Naive thymus-derived CD4-positive, alpha-beta T cell (primary cell): ENCODE measurements at regions not wholly inside any gene's neighbourhood (a gene's known extent, or its start where the extent isn't known, plus 50 kb on each side); places are given as distances from the start of the nearest gene placed in this dataset.

ENCODE experiments used
- ATAC-seq: fragments of 150-1000 bp; cut with Tn5 transposase; 2 replicates; pipeline ENCODE4 v1.10.0; 2021; ENCODE audit warnings: mild to moderate bottlenecking, moderate library complexity
- CTCF ChIA-PET: fragments of 350-600 bp; sonication (Branson Sonifier 250); formaldehyde crosslinking; loops from one replicate; lab custom pipeline; 2021; ENCODE audit warnings: antibody characterized with exemption; lab: Charles Lee
- POLR2A ChIA-PET: fragments of 350-600 bp; sonication (Branson Sonifier 250); formaldehyde crosslinking; loops from one replicate; lab custom pipeline; 2021; ENCODE audit warnings: antibody characterized with exemption, inconsistent platforms; lab: Charles Lee
- DNase-seq, 9 donors: peaks; one replicate each; pipeline versions ENCODE4 v3.0.0 to v3.0.0-alpha.2; 2020 to 2022; ENCODE audit warnings: mixed read lengths in 1 of 9
- H3K27ac ChIP-seq: one replicate; pipeline ENCODE4 v1.7.0; 2013; ENCODE audit warnings: mild to moderate bottlenecking, low read depth, low read length, moderate library complexity
- H3K27me3 ChIP-seq, 2 donors: one replicate each; pipeline ENCODE4 v1.7.0; 2013; ENCODE audit warnings: low read length in 2 of 2, mild to moderate bottlenecking in 2 of 2, moderate library complexity in 2 of 2; ENCODE audit not compliant: control insufficient read depth in 2 of 2, insufficient read depth in 2 of 2
- H3K36me3 ChIP-seq, 3 experiments: 1 replicate in 2 of 3; 2 replicates in 1 of 3; pipeline ENCODE4 v1.7.0; 2013; ENCODE audit warnings: low read length in 3 of 3, mild to moderate bottlenecking in 3 of 3, moderate library complexity in 1 of 3; ENCODE audit not compliant: insufficient read depth in 3 of 3, control insufficient read depth in 2 of 3
- H3K4me1 ChIP-seq, 2 donors: one replicate each; pipeline ENCODE4 v1.7.0; 2013; ENCODE audit warnings: low read length in 2 of 2, mild to moderate bottlenecking in 2 of 2, moderate library complexity in 1 of 2; ENCODE audit not compliant: control insufficient read depth in 2 of 2, insufficient read depth in 2 of 2
- H3K4me3 ChIP-seq: 2 replicates; pipeline ENCODE4 v1.7.0; 2013; ENCODE audit warnings: mild to moderate bottlenecking, low read length
- H3K9me3 ChIP-seq, 3 experiments: 1 replicate in 2 of 3; 2 replicates in 1 of 3; pipeline ENCODE4 v1.7.0; 2013; ENCODE audit warnings: low read length in 3 of 3; ENCODE audit not compliant: control insufficient read depth in 2 of 3
- H3K27ac Mint-ChIP-seq, 9 donors: one replicate each; pipeline ENCODE4 v1.8.0; 2020 to 2022; ENCODE audit warnings: mixed read lengths in 9 of 9, mild to moderate bottlenecking in 8 of 9, moderate library complexity in 5 of 9, inconsistent platforms in 2 of 9
- H3K27me3 Mint-ChIP-seq, 5 donors: one replicate each; pipeline ENCODE4 v1.8.0; 2021 to 2022; ENCODE audit warnings: mixed read lengths in 5 of 5, mild to moderate bottlenecking in 1 of 5
- H3K36me3 Mint-ChIP-seq, 5 donors: one replicate each; pipeline ENCODE4 v1.8.0; 2020 to 2022; ENCODE audit warnings: mixed read lengths in 5 of 5, mild to moderate bottlenecking in 3 of 5, inconsistent platforms in 1 of 5
- H3K4me1 Mint-ChIP-seq, 7 donors: one replicate each; pipeline ENCODE4 v1.8.0; 2020 to 2022; ENCODE audit warnings: mixed read lengths in 7 of 7, mild to moderate bottlenecking in 3 of 7, inconsistent platforms in 1 of 7
- H3K4me3 Mint-ChIP-seq, 10 donors: one replicate each; pipeline ENCODE4 v1.8.0; 2020 to 2022; ENCODE audit warnings: mild to moderate bottlenecking in 10 of 10, mixed read lengths in 10 of 10, moderate library complexity in 6 of 10, inconsistent platforms in 2 of 10
- H3K9me3 Mint-ChIP-seq, 11 donors: one replicate each; pipeline ENCODE4 v1.8.0; 2020 to 2022; ENCODE audit warnings: mixed read lengths in 11 of 11, mild to moderate bottlenecking in 4 of 11, inconsistent platforms in 1 of 11, moderate library complexity in 1 of 11
- intact Hi-C, 2 donors: fragments of 100-400 bp; cut with micrococcal nuclease; formaldehyde crosslinking; loops; one replicate each; pipeline ENCODE4 v1.15.1; 2023

- no peaks in the 10 kb centered on the region for H3K9me3 ChIP-seq
- H3K27me3 ChIP-seq: no peaks in the 10 kb centered on the region
- intact Hi-C loops: no loop called here
- H3K4me1 ChIP-seq: no peaks in the 10 kb centered on the region
- H3K36me3 Mint-ChIP-seq: no peaks in the 10 kb centered on the region
- H3K27me3 Mint-ChIP-seq: no peaks in the 10 kb centered on the region
- no peak overlapping the region for H3K4me3 ChIP-seq
- peaks cover 0 to 17% (median 7%) of the 10 kb centered on the region in 11 donors for H3K9me3 Mint-ChIP-seq
- no peak overlapping the region for H3K4me3 Mint-ChIP-seq
- POLR2A ChIA-PET: no interaction called here
- H3K36me3 ChIP-seq: no peaks in the 10 kb centered on the region
- no peak overlapping the region for H3K27ac ChIP-seq
- H3K4me1 Mint-ChIP-seq: no peaks in the 10 kb centered on the region
- ATAC-seq: no peak
- no peak overlapping the region for H3K27ac Mint-ChIP-seq
- CTCF ChIA-PET: no interaction called here
- DNase-seq: no peak
Observed at GRCh38 chr14:42676636-42677035, 1070.0 kb downstream of the LRFN5 start.

DNA sequence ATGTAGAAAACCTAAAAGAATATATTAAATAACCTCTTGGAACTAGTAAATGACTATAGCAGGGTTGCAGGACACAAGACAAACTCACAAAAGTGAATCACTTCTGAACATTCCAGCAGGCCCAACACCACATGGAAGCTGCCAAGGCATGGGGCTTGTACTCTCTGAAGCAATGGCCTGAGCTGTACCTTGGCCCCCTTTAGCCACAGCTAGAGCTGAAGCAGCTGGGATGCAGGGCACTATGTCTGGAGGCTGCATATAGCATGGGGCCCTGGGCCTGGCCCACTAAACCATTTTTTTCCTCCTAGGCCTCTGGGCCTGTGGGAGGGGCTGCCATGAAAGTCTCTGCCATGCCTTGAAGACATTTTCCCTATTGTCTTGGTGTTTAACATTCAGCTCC lies 1067.3 kb downstream of the LRFN5 start:
- ATAC-seq (no peak), DNase-seq (no peak)
- H3K9me3 Mint-ChIP-seq: peaks cover 0 to 22% (median 8%) of the 10 kb centered on the region in 11 donors
- H3K4me3 ChIP-seq: no peak overlapping the region
- ChIA-PET POLR2A (no interaction called here), CTCF (interaction anchor here (0.6 kb wide), 1 partner anchor 1428 kb away, joined by 3 read pairs; no protein-coding TSS in a partner anchor)
- H3K9me3 ChIP-seq: no peaks in the 10 kb centered on the region
- H3K27me3 ChIP-seq: no peaks in the 10 kb centered on the region
- no peaks in the 10 kb centered on the region for H3K27me3 Mint-ChIP-seq
- H3K4me1 Mint-ChIP-seq: no peaks in the 10 kb centered on the region
- no peak overlapping the region for H3K4me3 Mint-ChIP-seq
- H3K27ac ChIP-seq: no peak overlapping the region
- no peaks in the 10 kb centered on the region for H3K36me3 ChIP-seq
- no peaks in the 10 kb centered on the region for H3K36me3 Mint-ChIP-seq
- no peak overlapping the region for H3K27ac Mint-ChIP-seq
- intact Hi-C loops: no loop called here
- no peaks in the 10 kb centered on the region for H3K4me1 ChIP-seq

GRCh38 chr14:42671636-42672035 lies 1065.0 kb downstream of the LRFN5 start:
- CTCF ChIA-PET: no interaction called here
- Mint-ChIP-seq H3K4me3 (no peak overlapping the region), H3K27ac (no peak overlapping the region), H3K36me3 (no peaks in the 10 kb centered on the region), H3K4me1 (no peaks in the 10 kb centered on the region), H3K9me3 (peaks cover 0 to 22% (median 8%) of the 10 kb centered on the region in 11 donors), H3K27me3 (no peaks in the 10 kb centered on the region)
- H3K4me3 ChIP-seq: no peak overlapping the region
- intact Hi-C loops: no loop called here
- ATAC-seq (no peak), DNase-seq (no peak)
- H3K27me3 ChIP-seq: no peaks in the 10 kb centered on the region
- no peaks in the 10 kb centered on the region for H3K36me3 ChIP-seq
- POLR2A ChIA-PET: no interaction called here
- H3K9me3 ChIP-seq: no peaks in the 10 kb centered on the region
- H3K4me1 ChIP-seq: no peaks in the 10 kb centered on the region
- H3K27ac ChIP-seq: no peak overlapping the region

- ATAC-seq: no peak
- no peaks in the 10 kb centered on the region for H3K27me3 Mint-ChIP-seq
- no peaks in the 10 kb centered on the region for H3K4me1 Mint-ChIP-seq
- H3K9me3 Mint-ChIP-seq: peaks cover 0 to 27% (median 8%) of the 10 kb centered on the region in 11 donors
- H3K36me3 Mint-ChIP-seq: peaks cover 0 to 5% (median 0%) of the 10 kb centered on the region in 5 donors
- POLR2A ChIA-PET: no interaction called here
- H3K27ac Mint-ChIP-seq: no peak overlapping the region
- Histone ChIP-seq H3K27me3 (no peaks in the 10 kb centered on the region), H3K4me3 (no peak overlapping the region), H3K4me1 (no peaks in the 10 kb centered on the region), H3K36me3 (no peaks in the 10 kb centered on the region), H3K9me3 (no peaks in the 10 kb centered on the region), H3K27ac (no peak overlapping the region)
- intact Hi-C loops: no loop called here
- DNase-seq: no peak
- no peak overlapping the region for H3K4me3 Mint-ChIP-seq
- CTCF ChIA-PET: no interaction called here
Observed at GRCh38 chr14:42665083-42665482, 1058.4 kb downstream of the LRFN5 start.

- DNase-seq: no peak
- ATAC-seq: no peak
- no peak overlapping the region for H3K27ac Mint-ChIP-seq
- no peaks in the 10 kb centered on the region for H3K27me3 Mint-ChIP-seq
- peaks cover 0 to 9% (median 0%) of the 10 kb centered on the region in 5 donors for H3K36me3 Mint-ChIP-seq
- CTCF ChIA-PET: no interaction called here
- POLR2A ChIA-PET: no interaction called here
- intact Hi-C loops: no loop called here
- H3K9me3 Mint-ChIP-seq: peaks cover 0 to 28% (median 8%) of the 10 kb centered on the region in 11 donors
- H3K9me3 ChIP-seq: no peaks in the 10 kb centered on the region
- H3K4me3 Mint-ChIP-seq: no peak overlapping the region
- H3K36me3 ChIP-seq: no peaks in the 10 kb centered on the region
- no peak overlapping the region for H3K27ac ChIP-seq
- H3K27me3 ChIP-seq: no peaks in the 10 kb centered on the region
- H3K4me1 Mint-ChIP-seq: no peaks in the 10 kb centered on the region
- no peak overlapping the region for H3K4me3 ChIP-seq
- H3K4me1 ChIP-seq: no peaks in the 10 kb centered on the region
Observed at GRCh38 chr14:42664190-42664589, 1057.5 kb downstream of the LRFN5 start.

- ChIA-PET POLR2A (no interaction called here), CTCF (no interaction called here)
- Mint-ChIP-seq H3K9me3 (peaks cover 0 to 27% (median 9%) of the 10 kb centered on the region in 11 donors), H3K27me3 (no peaks in the 10 kb centered on the region), H3K27ac (no peak overlapping the region), H3K4me1 (no peaks in the 10 kb centered on the region), H3K4me3 (no peak overlapping the region), H3K36me3 (peaks cover 0 to 6% (median 0%) of the 10 kb centered on the region in 5 donors)
- Histone ChIP-seq H3K9me3 (peaks cover 0 to 4% (median 0%) of the 10 kb centered on the region in 3 experiments), H3K27me3 (no peaks in the 10 kb centered on the region), H3K36me3 (no peaks in the 10 kb centered on the region), H3K4me1 (no peaks in the 10 kb centered on the region), H3K27ac (no peak overlapping the region), H3K4me3 (no peak overlapping the region)
- no peak for ATAC-seq
- no peak for DNase-seq
- intact Hi-C loops: no loop called here
Observed at GRCh38 chr14:42654707-42655106, 1048.0 kb downstream of the LRFN5 start.

DNA sequence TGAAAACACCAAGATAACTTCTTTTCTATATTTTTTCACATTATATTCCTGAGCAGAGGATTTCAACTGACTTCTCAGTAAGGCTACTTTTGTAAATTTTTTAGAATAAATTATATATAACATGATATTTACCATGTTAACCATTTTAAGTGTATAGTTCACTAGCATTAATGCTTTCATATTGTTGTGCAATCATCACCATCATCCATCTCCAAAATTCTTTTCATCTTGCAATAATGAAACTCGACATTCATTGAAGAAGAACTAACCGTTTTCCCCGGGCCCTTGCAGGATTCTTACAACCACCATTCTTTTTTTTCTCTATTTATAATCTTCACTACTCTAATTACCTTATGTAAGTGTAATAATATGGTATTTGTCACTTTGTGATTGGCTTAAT lies 1036.1 kb downstream of the LRFN5 start:
- CTCF ChIA-PET: no interaction called here
- H3K4me3 ChIP-seq: no peak overlapping the region
- ATAC-seq: no peak
- Mint-ChIP-seq H3K36me3 (no peaks in the 10 kb centered on the region), H3K9me3 (peaks cover 4 to 32% (median 13%) of the 10 kb centered on the region in 11 donors), H3K27me3 (no peaks in the 10 kb centered on the region), H3K27ac (no peak overlapping the region), H3K4me1 (no peaks in the 10 kb centered on the region), H3K4me3 (no peak overlapping the region)
- DNase-seq: no peak
- no peaks in the 10 kb centered on the region for H3K4me1 ChIP-seq
- no peak overlapping the region for H3K27ac ChIP-seq
- no peaks in the 10 kb centered on the region for H3K27me3 ChIP-seq
- H3K9me3 ChIP-seq: no peaks in the 10 kb centered on the region
- POLR2A ChIA-PET: no interaction called here
- intact Hi-C loops: no loop called here
- no peaks in the 10 kb centered on the region for H3K36me3 ChIP-seq
